ENCODE measurements at regions not wholly inside any gene's neighbourhood (a gene's known extent, or its start where the extent isn't known, plus 50 kb on each side); places are given as distances from the start of the nearest gene placed in this dataset.
"Not testable (repeated sequence)": the region's sequence is repeated elsewhere in the genome, so short reads cannot be mapped to it uniquely, and the experiment has no call there.

GRCh38 chr2:44086629-44087028 is 82.0 kb upstream of the PPM1B start:
- DNase-seq (ENCODE audit: low read depth) = no peak

- peak; percentile 78 for DNase-seq (ENCODE audit: low read depth)
These were observed 81.5 kb upstream of the PPM1B start for GRCh38 chr2:44087036-44087713.

- no peak for DNase-seq (ENCODE audit: low read depth)
These were observed 81.0 kb upstream of the PPM1B start for GRCh38 chr2:44087714-44088092.

- not testable (repeated sequence) for DNase-seq (ENCODE audit: low read depth)
These were observed 76.2 kb upstream of the PPM1B start for GRCh38 chr2:44092519-44092918.

GRCh38 chr2:44093970-44094369 is 74.7 kb upstream of the PPM1B start:
- no peak for DNase-seq (ENCODE audit: low read depth)

GRCh38 chr2:44097322-44097907 is 71.3 kb upstream of the PPM1B start:
- DNase-seq (ENCODE audit: low read depth) = no peak

- DNase-seq (ENCODE audit: low read depth) = no peak
These were observed 70.6 kb upstream of the PPM1B start for GRCh38 chr2:44098050-44098449.

- no peak for DNase-seq (ENCODE audit: low read depth)
These were observed 69.8 kb upstream of the PPM1B start for GRCh38 chr2:44098891-44099290.

- no peak for DNase-seq (ENCODE audit: low read depth)
These were observed 68.3 kb upstream of the PPM1B start for GRCh38 chr2:44100351-44100750.

GRCh38 chr2:44101246-44101645 is 67.4 kb upstream of the PPM1B start:
- DNase-seq (ENCODE audit: low read depth) = no peak

- no peak for DNase-seq (ENCODE audit: low read depth)
These were observed 65.7 kb upstream of the PPM1B start for GRCh38 chr2:44102790-44103562.

- no peak for DNase-seq (ENCODE audit: low read depth)
These were observed 65.0 kb upstream of the PPM1B start for GRCh38 chr2:44103639-44104038.

GRCh38 chr2:44104855-44105271 is 63.8 kb upstream of the PPM1B start:
- no peak for DNase-seq (ENCODE audit: low read depth)

GRCh38 chr2:44106509-44106908 is 62.2 kb upstream of the PPM1B start:
- DNase-seq (ENCODE audit: low read depth) = not testable (repeated sequence)

- no peak for DNase-seq (ENCODE audit: low read depth)
These were observed 61.5 kb upstream of the PPM1B start for GRCh38 chr2:44107086-44107740.

GRCh38 chr2:44107974-44108373 is 60.7 kb upstream of the PPM1B start:
- DNase-seq (ENCODE audit: low read depth) = no peak

- DNase-seq (ENCODE audit: low read depth) = no peak
These were observed 59.5 kb upstream of the PPM1B start for GRCh38 chr2:44109166-44109565.

GRCh38 chr2:44110444-44110843 is 58.2 kb upstream of the PPM1B start:
- no peak for DNase-seq (ENCODE audit: low read depth)

- DNase-seq (ENCODE audit: low read depth) = no peak
These were observed 56.6 kb upstream of the PPM1B start for GRCh38 chr2:44112096-44112495.

GRCh38 chr2:44116319-44116718 is 52.4 kb upstream of the PPM1B start:
- DNase-seq (ENCODE audit: low read depth) = no peak

- DNase-seq (ENCODE audit: low read depth) = no peak
These were observed 50.4 kb upstream of the PPM1B start for GRCh38 chr2:44118257-44118656.

All from activated T-cell treated with anti-CD3 and anti-CD28 coated beads for 24 hours (primary cell).